NB4 (cell line): ENCODE measurements at regions not wholly inside any gene's neighbourhood (a gene's known extent, or its start where the extent isn't known, plus 50 kb on each side); places are given as distances from the start of the nearest gene placed in this dataset.

Experiments used
- MAX ChIP-seq: IDR thresholded peaks from 2 replicates; pipeline ENCODE4 v1.6.1; 2011; ENCODE audit warnings: low read depth, low read length
- POLR2A ChIP-seq: IDR thresholded peaks from 2 replicates; pipeline ENCODE4 v1.6.1; 2011; ENCODE audit warnings: mild to moderate bottlenecking; ENCODE audit not compliant: insufficient read length; ENCODE audit errors: extremely low read depth
- TF ChIP-seq, protein P1 (sequence below): IDR thresholded peaks from one replicate; pipeline ENCODE4 v1.5.1; 2012; ENCODE audit warnings: low read depth, low read length

DNA sequence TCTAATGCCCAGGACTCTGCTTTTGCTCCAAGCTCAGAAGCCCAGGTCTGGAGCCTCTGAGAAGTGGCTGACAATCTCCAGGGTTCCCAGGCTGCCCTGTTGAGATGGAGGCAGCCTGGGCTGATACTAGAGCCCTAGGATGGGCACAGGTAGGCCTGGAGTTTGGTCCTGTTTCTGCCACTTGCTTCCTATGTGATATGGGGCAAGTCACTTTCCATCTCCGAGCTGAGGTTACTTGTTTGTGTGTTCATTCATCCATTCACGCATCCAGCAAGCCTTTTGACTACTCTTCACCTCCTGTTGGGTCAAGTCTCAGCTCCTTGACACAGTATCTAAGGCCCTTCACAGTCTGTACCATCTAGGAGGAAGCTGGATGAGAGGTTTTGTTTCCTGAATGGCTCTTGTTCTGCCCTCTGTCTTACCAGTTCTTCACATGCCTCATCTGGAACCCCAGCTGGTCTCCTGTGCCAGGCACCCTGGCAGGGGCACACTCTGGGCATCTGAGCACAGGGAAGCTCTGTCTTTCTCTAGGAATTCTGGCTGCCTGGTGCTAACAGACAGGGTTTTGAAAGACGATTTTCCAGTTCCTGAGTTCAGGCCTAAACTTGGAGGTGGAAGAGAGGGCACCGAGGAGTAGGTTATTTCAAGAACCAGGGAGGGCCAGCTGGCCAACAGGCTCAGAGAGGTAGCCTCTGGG is 53.2 kb upstream of the AMPD3 start:
- TF ChIP-seq, protein P1, sequence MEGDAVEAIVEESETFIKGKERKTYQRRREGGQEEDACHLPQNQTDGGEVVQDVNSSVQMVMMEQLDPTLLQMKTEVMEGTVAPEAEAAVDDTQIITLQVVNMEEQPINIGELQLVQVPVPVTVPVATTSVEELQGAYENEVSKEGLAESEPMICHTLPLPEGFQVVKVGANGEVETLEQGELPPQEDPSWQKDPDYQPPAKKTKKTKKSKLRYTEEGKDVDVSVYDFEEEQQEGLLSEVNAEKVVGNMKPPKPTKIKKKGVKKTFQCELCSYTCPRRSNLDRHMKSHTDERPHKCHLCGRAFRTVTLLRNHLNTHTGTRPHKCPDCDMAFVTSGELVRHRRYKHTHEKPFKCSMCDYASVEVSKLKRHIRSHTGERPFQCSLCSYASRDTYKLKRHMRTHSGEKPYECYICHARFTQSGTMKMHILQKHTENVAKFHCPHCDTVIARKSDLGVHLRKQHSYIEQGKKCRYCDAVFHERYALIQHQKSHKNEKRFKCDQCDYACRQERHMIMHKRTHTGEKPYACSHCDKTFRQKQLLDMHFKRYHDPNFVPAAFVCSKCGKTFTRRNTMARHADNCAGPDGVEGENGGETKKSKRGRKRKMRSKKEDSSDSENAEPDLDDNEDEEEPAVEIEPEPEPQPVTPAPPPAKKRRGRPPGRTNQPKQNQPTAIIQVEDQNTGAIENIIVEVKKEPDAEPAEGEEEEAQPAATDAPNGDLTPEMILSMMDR: no peak
- TF ChIP-seq POLR2A (no peak), MAX (no peak)
